Kidney epithelial cell (primary cell): ENCODE measurements at regions not wholly inside any gene's neighbourhood (a gene's known extent, or its start where the extent isn't known, plus 50 kb on each side); places are given as distances from the start of the nearest gene placed in this dataset.
"Not testable (repeated sequence)": the region's sequence is repeated elsewhere in the genome, so short reads cannot be mapped to it uniquely, and the experiment has no call there.

Experiments used
- DNase-seq: peaks from one replicate; pipeline ENCODE4 v3.0.0-alpha.2; 2010; ENCODE audit warnings: low read depth
- H3K27me3 ChIP-seq: 2 replicates; pipeline ENCODE4 v1.6.0; 2011; ENCODE audit warnings: low read length; ENCODE audit not compliant: control insufficient read depth, insufficient read depth
- H3K36me3 ChIP-seq: 2 replicates; pipeline ENCODE4 v1.5.1; 2011; ENCODE audit warnings: low read length; ENCODE audit not compliant: control insufficient read depth, insufficient read depth
- H3K4me3 ChIP-seq: 2 replicates; pipeline ENCODE4 v1.5.1; 2011; ENCODE audit warnings: low read depth, mild to moderate bottlenecking, control low read depth, low read length
- TF ChIP-seq, protein P1 (sequence below): IDR thresholded peaks from 2 replicates; pipeline ENCODE4 v1.5.1; 2011; ENCODE audit warnings: mild to moderate bottlenecking, moderate library complexity, low read length, control low read depth, inconsistent platforms; ENCODE audit not compliant: insufficient read depth, poor library complexity, severe bottlenecking

DNA sequence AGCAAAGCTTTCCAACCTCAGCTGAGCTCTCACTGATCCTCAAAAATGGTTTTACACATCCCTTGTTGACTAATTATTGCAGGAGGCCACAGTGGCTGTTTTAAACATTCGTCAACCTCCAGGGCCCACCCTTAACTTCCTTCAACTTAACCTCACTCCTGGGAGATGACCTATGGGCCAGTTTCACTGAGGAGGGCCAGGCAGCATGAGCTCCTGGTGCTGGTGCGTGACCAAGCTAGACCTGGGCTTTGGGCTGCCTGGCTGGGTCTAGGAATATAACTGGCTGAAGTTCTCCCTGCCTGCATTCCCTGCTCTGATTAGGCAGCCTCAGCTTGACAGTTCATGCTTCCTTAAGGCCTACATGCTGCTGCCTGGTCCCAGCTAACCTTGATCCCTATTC is 273.7 kb upstream of the ATP11B start:
- DNase-seq, result no peak
- Histone ChIP-seq H3K4me3 (no peak overlapping the region), H3K36me3 (no peaks in the 10 kb centered on the region), H3K27me3 (no peaks in the 10 kb centered on the region)
- TF ChIP-seq, protein P1, sequence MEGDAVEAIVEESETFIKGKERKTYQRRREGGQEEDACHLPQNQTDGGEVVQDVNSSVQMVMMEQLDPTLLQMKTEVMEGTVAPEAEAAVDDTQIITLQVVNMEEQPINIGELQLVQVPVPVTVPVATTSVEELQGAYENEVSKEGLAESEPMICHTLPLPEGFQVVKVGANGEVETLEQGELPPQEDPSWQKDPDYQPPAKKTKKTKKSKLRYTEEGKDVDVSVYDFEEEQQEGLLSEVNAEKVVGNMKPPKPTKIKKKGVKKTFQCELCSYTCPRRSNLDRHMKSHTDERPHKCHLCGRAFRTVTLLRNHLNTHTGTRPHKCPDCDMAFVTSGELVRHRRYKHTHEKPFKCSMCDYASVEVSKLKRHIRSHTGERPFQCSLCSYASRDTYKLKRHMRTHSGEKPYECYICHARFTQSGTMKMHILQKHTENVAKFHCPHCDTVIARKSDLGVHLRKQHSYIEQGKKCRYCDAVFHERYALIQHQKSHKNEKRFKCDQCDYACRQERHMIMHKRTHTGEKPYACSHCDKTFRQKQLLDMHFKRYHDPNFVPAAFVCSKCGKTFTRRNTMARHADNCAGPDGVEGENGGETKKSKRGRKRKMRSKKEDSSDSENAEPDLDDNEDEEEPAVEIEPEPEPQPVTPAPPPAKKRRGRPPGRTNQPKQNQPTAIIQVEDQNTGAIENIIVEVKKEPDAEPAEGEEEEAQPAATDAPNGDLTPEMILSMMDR, result no peak

DNA sequence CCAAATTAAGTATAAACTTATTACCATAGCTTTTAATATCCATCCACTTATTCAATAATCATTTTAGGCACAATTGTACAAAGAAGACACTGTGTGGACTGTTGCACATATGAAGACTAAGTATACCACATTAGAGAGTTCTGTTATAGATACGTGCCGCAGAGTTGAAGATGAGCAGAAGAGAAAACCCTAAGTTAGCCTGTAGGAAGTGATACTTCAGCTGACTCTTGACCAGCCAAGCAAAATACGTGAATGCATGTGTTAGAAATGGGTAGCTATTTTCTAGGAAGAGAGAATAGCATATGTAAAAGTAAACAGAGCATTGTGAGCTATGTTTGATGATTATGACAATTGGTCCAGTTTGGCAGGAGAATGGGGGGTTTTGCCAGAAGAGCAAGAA is 272.0 kb upstream of the ATP11B start:
- TF ChIP-seq, protein P1, result no peak
- DNase-seq, result no peak
- Histone ChIP-seq H3K27me3 (no peaks in the 10 kb centered on the region), H3K36me3 (no peaks in the 10 kb centered on the region), H3K4me3 (no peak overlapping the region)

DNA sequence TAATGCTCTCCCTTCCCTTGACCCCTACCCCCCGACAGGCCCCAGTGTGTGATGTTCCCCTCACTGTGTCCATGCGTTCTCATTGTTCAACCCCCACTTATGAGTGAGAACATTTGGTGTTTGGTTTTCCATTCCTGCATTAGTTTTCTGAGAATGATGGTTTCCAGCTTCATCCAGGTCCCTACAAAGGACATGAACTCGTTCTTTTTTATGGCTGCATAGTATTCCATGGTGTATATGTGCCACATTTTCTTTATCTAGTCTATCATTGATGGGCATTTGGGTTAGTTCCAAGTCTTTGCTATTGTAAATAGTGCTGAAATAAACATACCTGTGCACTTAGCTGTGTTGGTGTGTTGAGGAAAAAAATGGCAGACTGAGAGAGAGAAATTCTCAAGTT is 269.9 kb upstream of the ATP11B start:
- DNase-seq, H3K4me3 ChIP-seq, H3K27me3 ChIP-seq, H3K36me3 ChIP-seq: not testable (repeated sequence)

DNA sequence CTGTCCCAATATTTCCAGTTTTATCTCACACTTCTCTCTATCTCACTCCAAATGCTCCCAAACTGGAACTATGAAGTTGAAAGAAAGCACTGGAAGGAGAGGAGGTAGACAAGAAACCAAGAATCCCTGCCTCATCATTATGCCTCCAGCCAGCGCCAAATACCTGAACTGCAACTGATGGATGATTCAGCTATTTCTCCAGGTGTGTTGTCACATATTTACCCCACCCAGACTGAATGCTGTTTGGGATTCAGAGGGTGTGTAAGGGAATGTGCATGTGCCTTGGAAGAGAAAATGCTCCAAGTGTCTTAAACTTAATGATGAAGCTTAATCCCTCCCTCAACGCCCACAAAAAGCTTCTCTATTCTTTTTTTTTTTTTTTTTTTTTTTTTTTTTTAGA is 269.5 kb upstream of the ATP11B start:
- Histone ChIP-seq H3K4me3 (no peak overlapping the region), H3K36me3 (no peaks in the 10 kb centered on the region), H3K27me3 (no peaks in the 10 kb centered on the region)
- TF ChIP-seq, protein P1, result no peak
- no peak for DNase-seq

DNA sequence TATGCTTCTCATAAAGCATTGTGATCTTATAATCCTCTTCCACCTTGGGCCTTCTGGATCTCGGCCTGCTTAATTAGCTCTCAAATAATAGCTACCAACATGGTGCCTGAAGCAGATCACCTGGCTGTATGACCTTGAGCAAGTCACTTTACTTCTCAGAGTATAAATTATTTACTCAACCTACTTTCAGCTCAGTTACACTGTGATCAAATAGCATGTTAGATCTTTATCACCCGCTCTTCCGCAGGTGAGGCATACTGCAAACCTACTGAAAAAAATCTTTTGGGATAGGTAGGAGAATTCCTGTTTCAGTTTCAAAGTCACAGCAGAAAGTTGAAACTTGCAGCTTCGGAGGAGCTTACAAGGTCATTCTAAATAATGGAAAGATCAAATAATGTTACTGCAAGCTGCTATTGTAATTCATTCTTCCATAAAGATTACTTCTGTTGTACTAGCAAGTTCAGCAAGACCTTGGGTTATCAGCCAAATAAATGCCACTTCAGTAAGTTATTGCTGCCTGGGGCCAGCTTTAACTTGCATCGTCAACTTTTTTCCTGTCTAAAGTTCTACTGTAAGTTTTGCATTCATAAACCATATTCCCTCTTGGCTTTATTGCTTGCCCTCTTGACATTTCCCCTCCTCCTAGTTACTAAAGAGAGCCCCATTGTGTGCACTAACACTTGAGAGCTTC is 268.4 kb upstream of the ATP11B start:
- H3K27me3 ChIP-seq, result no peaks in the 10 kb centered on the region
- no peak overlapping the region for H3K4me3 ChIP-seq
- no peaks in the 10 kb centered on the region for H3K36me3 ChIP-seq
- DNase-seq, result no peak
- TF ChIP-seq, protein P1, result no peak

DNA sequence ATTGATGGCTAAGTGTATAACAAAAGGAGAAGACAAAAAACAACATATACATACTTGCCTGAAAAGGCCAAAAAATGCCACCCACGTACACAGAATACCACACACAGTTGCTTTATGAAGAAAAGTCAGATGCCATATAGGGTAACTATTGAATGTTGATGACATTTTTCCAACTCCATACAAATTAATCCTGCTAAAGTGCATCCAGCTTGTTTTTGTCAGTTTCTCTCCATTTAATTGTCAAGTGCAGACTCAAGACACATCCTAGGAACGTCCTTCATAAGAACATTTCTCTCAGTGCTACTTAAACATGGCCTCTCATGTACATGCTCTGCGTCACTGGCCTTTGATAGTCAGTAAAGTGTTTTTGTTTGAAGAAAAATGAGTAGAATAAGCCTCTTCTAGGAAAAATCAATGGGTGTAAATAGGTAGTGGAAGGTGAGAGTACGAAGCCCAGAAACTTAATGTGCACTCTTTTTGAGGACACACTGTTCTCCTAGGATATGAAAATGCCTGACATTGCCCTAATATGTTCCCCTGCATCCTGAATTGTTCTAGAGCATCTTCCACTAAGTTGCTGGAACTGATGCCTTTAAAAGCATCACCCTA is 267.4 kb upstream of the ATP11B start:
- no peak for DNase-seq
- Histone ChIP-seq H3K4me3 (no peak overlapping the region), H3K27me3 (no peaks in the 10 kb centered on the region), H3K36me3 (no peaks in the 10 kb centered on the region)
- TF ChIP-seq, protein P1, result no peak
